Right atrium auricular region (tissue), 2 donors: ENCODE measurements at regions not wholly inside any gene's neighbourhood (a gene's known extent, or its start where the extent isn't known, plus 50 kb on each side); places are given as distances from the start of the nearest gene placed in this dataset.

Experiments used
- DNase-seq: peaks from one replicate; pipeline ENCODE4 v3.0.0-alpha.2; 2019; ENCODE audit warnings: low spot score
- H3K27ac ChIP-seq, 2 donors: fragments of 200-600 bp; sonication (generic); 1 replicate in 1 of 2; 2 replicates in 1 of 2; pipeline ENCODE4 v1.5.1; 2016 to 2019
- H3K27me3 ChIP-seq, 2 donors: fragments of 200-600 bp; sonication (generic); one replicate each; pipeline versions ENCODE4 v1.5.1 to v1.6.0; 2017 to 2019
- H3K36me3 ChIP-seq: fragments of 200-600 bp; sonication (generic); one replicate; pipeline ENCODE4 v1.5.1; 2016
- H3K4me1 ChIP-seq, 2 donors: fragments of 200-600 bp; sonication (generic); one replicate each; pipeline versions ENCODE4 v1.5.1 to v1.6.0; 2017 to 2019
- H3K4me3 ChIP-seq, 2 donors: fragments of 200-600 bp; sonication (generic); 1 replicate in 1 of 2; 2 replicates in 1 of 2; pipeline ENCODE4 v1.5.1; 2017 to 2019; ENCODE audit warnings: mild to moderate bottlenecking in 1 of 2, moderate library complexity in 1 of 2
- H3K9me3 ChIP-seq, 2 donors: fragments of 200-600 bp; sonication (generic); one replicate each; pipeline ENCODE4 v1.5.1; 2019
- TF ChIP-seq, protein P1 (sequence below), 2 donors: fragments of 200-600 bp; sonication (generic); IDR thresholded peaks; one replicate each; pipeline ENCODE4 v1.5.1; 2019; ENCODE audit warnings: antibody characterized with exemption in 2 of 2

DNA sequence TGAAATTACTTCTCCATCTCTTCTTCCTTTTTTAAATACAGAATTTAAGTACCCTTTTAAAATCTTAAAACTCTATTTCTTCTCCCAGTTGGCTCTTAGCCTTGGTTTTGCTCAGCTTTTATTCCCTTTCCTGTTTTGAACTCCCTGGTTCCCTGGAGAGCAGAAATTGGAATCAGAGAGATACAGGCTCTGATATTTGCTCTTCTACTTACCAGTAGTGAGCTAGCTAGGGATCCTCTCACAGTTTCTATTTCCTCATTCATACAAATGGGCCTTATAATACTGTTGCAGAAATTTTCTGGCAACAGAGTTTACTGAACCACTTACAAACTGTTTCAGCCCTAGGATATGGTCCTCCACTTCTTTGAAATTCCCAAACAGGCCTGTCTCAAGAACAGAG is 606.3 kb downstream of the NUF2 start:
- Histone ChIP-seq H3K27me3 (no peaks in the 10 kb centered on the region), H3K27ac (no peak overlapping the region), H3K4me1 (no peaks in the 10 kb centered on the region), H3K9me3 (no peaks in the 10 kb centered on the region), H3K36me3 (no peaks in the 10 kb centered on the region), H3K4me3 (no peak overlapping the region)
- DNase-seq = no peak
- TF ChIP-seq, protein P1, sequence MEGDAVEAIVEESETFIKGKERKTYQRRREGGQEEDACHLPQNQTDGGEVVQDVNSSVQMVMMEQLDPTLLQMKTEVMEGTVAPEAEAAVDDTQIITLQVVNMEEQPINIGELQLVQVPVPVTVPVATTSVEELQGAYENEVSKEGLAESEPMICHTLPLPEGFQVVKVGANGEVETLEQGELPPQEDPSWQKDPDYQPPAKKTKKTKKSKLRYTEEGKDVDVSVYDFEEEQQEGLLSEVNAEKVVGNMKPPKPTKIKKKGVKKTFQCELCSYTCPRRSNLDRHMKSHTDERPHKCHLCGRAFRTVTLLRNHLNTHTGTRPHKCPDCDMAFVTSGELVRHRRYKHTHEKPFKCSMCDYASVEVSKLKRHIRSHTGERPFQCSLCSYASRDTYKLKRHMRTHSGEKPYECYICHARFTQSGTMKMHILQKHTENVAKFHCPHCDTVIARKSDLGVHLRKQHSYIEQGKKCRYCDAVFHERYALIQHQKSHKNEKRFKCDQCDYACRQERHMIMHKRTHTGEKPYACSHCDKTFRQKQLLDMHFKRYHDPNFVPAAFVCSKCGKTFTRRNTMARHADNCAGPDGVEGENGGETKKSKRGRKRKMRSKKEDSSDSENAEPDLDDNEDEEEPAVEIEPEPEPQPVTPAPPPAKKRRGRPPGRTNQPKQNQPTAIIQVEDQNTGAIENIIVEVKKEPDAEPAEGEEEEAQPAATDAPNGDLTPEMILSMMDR (IDR thresholded peaks at IDR 0.05) = no peak

DNA sequence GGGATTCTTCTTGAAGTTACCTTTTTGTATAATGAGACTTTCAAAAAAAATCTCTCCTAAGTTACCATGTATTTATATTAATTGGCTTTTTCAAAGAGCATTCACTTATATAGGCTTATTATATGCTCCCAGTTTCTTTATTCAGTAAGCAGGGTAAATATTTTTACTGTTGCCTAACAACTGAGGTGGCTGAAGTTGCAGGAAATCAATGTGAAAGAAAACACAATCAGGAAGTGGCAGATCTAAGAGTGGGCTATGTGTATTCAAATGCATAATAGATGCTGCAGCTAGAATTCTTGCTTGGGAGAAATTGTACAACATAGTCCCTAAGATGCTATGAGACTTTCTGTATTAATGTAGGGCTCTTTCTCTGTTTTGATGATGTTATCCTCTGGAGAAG is 606.9 kb downstream of the NUF2 start:
- Histone ChIP-seq H3K9me3 (no peaks in the 10 kb centered on the region), H3K4me3 (no peak overlapping the region), H3K27ac (no peak overlapping the region), H3K36me3 (no peaks in the 10 kb centered on the region), H3K27me3 (no peaks in the 10 kb centered on the region), H3K4me1 (no peaks in the 10 kb centered on the region)
- TF ChIP-seq, protein P1 (IDR thresholded peaks at IDR 0.05) = no peak
- DNase-seq = no peak

DNA sequence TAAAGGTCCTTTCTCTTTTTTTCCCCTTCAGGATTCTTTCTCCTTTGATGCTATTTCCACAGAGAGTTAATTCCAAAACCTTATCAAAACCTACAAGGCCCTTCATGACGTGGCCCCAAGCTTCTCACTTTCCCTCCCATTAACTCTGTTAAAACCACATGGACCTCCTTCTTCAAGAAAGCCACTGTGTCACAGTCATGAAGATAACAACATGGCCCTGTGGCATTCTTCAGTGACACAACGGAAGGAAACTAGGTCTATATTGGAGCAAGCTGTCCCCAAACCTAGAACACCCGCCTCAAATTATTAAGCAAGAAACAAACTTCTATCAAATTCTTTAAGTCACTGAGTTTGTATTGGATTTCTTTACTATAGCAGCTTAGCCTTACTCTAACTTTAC is 611.1 kb downstream of the NUF2 start:
- H3K36me3 ChIP-seq = no peaks in the 10 kb centered on the region
- H3K9me3 ChIP-seq = no peaks in the 10 kb centered on the region
- no peak overlapping the region for H3K4me3 ChIP-seq
- no peaks in the 10 kb centered on the region for H3K27me3 ChIP-seq
- TF ChIP-seq, protein P1 (IDR thresholded peaks at IDR 0.05) = no peak
- DNase-seq = no peak
- no peaks in the 10 kb centered on the region for H3K4me1 ChIP-seq
- H3K27ac ChIP-seq = no peak overlapping the region

DNA sequence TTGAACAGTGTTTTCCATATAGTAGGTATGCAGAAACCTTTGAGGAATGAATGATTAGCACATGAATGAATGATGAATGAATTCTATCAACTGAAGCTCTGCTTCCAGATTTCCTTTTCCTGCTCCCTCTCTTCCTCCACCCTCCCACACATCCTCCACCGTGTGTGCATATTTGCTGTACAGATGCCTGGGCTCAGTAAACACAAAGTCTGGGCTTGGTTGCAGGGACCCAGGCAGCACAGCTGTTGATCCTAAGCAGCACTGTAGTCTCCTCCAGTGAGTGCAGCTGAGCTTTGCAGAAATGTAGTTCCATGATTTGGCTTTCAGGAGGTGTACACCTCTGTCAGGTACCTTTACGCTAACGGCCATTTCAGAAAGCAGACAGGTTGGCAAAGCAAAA is 611.7 kb downstream of the NUF2 start:
- Histone ChIP-seq H3K27ac (no peak overlapping the region), H3K36me3 (no peaks in the 10 kb centered on the region), H3K27me3 (no peaks in the 10 kb centered on the region), H3K4me1 (no peaks in the 10 kb centered on the region), H3K4me3 (no peak overlapping the region), H3K9me3 (no peaks in the 10 kb centered on the region)
- TF ChIP-seq, protein P1 (IDR thresholded peaks at IDR 0.05) = no peak
- no peak for DNase-seq

DNA sequence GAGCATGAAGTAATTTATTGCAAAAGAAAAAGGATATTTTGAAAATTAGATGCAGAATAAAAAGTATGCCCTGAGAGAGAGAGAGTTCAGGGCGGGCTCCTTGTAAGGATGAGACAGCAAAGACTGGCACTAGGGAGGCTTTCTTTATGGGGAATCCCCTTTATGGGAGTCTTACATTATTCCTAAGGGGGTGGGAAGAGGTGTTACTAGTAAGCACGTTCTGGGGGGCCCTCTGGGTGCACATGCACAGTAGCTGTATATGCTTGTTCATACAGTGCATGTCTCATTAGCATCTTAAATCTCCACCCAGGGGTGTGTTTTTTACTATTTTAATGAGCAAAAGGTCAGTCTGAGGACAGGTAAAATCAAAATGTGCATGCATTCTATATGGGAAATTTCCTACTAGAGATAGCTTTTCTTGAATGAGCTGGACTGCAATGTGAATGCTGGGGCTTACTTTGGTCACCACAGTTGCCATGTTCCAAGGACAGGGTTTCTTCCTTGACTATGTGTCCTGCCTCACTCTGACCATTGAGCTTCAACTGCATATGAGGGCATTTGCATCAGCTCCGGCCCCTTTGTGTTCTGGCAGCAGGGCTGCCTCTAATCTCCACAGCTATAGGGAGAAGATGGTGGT is 614.1 kb downstream of the NUF2 start:
- Histone ChIP-seq H3K27me3 (no peaks in the 10 kb centered on the region), H3K4me3 (no peak overlapping the region), H3K4me1 (no peaks in the 10 kb centered on the region), H3K9me3 (no peaks in the 10 kb centered on the region), H3K27ac (no peak overlapping the region), H3K36me3 (no peaks in the 10 kb centered on the region)
- TF ChIP-seq, protein P1 (IDR thresholded peaks at IDR 0.05) = no peak
- DNase-seq = no peak

DNA sequence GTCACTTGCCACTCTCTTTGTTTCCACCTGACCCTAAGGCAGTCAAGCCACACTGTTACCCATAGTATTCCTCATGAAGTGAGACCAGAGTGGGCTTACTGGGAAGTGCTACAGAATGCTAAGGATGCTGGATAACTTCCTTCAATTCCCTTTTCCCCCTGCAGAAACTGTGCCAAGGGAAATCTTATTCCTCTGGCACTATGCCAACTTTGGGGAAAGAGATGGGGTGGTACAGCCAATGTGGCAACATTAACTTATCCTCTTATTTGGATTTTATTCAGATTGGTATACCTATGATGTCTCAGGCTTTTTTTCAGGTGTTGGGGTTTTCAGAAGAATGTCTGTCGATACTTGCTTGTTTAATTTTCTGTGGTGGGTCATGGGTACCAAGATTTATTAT is 599.4 kb upstream of the PBX1 start:
- DNase-seq = no peak
- Histone ChIP-seq H3K27ac (no peak overlapping the region), H3K36me3 (no peaks in the 10 kb centered on the region), H3K27me3 (no peaks in the 10 kb centered on the region), H3K4me1 (no peaks in the 10 kb centered on the region), H3K4me3 (no peak overlapping the region), H3K9me3 (peaks cover 0 to 29% of the 10 kb centered on the region in 2 donors)
- TF ChIP-seq, protein P1 (IDR thresholded peaks at IDR 0.05) = no peak
